Breast epithelium (tissue), 4 donors: ENCODE measurements at regions not wholly inside any gene's neighbourhood (a gene's known extent, or its start where the extent isn't known, plus 50 kb on each side); places are given as distances from the start of the nearest gene placed in this dataset.
"Not testable (repeated sequence)": the region's sequence is repeated elsewhere in the genome, so short reads cannot be mapped to it uniquely, and the experiment has no call there.

Experiments
- DNase-seq, 2 donors: peaks; one replicate each; pipeline ENCODE4 v3.0.0-alpha.2; 2019; ENCODE audit warnings: low spot score in 2 of 2
- H3K27ac ChIP-seq, 2 donors: fragments of 200-600 bp; sonication (generic) in 1 of 2; one replicate each; pipeline ENCODE4 v1.5.1; 2016 to 2019; ENCODE audit warnings: mild to moderate bottlenecking in 1 of 2
- H3K27me3 ChIP-seq, 2 donors: fragments of 200-600 bp; sonication (generic) in 1 of 2; one replicate each; pipeline versions ENCODE4 v1.5.1 to v1.6.0; 2017 to 2019; ENCODE audit warnings: control low read depth in 1 of 2, mild to moderate bottlenecking in 1 of 2
- H3K36me3 ChIP-seq: fragments of 200-600 bp; one replicate; pipeline ENCODE4 v1.5.1; 2019
- H3K4me1 ChIP-seq, 2 donors: fragments of 200-600 bp; sonication (generic); one replicate each; pipeline ENCODE4 v1.5.1; 2016 to 2019; ENCODE audit warnings: control low read depth in 1 of 2
- H3K4me3 ChIP-seq, 3 donors: fragments of 200-600 bp; sonication (generic); 1 replicate in 2 of 3; 2 replicates in 1 of 3; pipeline ENCODE4 v1.5.1; 2016 to 2019; ENCODE audit warnings: mild to moderate bottlenecking in 3 of 3, moderate library complexity in 2 of 3
- H3K9me3 ChIP-seq, 2 donors: fragments of 200-600 bp; sonication (generic) in 1 of 2; one replicate each; pipeline ENCODE4 v1.5.1; 2016 to 2019; ENCODE audit warnings: control low read depth in 1 of 2
- POLR2A ChIP-seq: fragments of 450-650 bp; IDR thresholded peaks from one replicate; pipeline ENCODE4 v1.6.1; 2016; ENCODE audit warnings: antibody characterized with exemption, mild to moderate bottlenecking, moderate library complexity
- POLR2AphosphoS5 ChIP-seq, 3 donors: sonication (generic); formaldehyde crosslinking; IDR thresholded peaks; one replicate each; pipeline ENCODE4 v1.6.1; 2017; ENCODE audit warnings: antibody characterized with exemption in 3 of 3
- intact Hi-C: fragments of 100-400 bp; cut with DNase I; formaldehyde crosslinking; loops from one replicate; pipeline ENCODE4 v1.15.1; 2023; ENCODE audit warnings: low total_unique reads
- TF ChIP-seq, protein P1 (sequence below), 3 donors: fragments of 450-650 bp; IDR thresholded peaks; one replicate each; pipeline ENCODE4 v1.5.1; 2016 to 2017; ENCODE audit warnings: antibody characterized with exemption in 3 of 3, mild to moderate bottlenecking in 3 of 3, moderate library complexity in 3 of 3

DNA sequence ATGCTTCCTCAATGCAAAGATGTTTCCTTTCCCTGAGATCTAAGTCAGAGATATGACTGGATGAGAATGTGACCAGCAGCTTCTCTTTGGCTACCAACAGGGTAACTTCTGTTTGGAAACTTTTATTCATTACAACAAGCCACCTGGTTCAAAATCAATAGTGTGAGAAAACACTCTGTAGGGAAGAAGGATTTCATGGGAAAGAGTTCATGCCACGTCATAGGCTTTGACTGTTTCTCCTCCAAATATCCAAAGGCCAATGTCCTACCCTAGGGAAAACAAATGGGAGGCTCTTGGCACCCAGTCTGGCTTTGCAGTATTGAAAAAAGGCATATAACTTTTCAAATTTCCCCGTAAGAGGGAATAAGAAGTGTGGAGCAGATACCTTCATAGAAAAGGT lies 245.5 kb downstream of the FNDC1 start:
- DNase-seq: no peak
- no peak overlapping the region for H3K4me3 ChIP-seq
- no peak overlapping the region for H3K27ac ChIP-seq
- H3K36me3 ChIP-seq: no peaks in the 10 kb centered on the region
- intact Hi-C loops: no loop called here
- H3K4me1 ChIP-seq: no peaks in the 10 kb centered on the region
- H3K9me3 ChIP-seq: peaks cover 6 to 35% of the 10 kb centered on the region in 2 donors
- no peak for TF ChIP-seq POLR2A
- TF ChIP-seq, protein P1, sequence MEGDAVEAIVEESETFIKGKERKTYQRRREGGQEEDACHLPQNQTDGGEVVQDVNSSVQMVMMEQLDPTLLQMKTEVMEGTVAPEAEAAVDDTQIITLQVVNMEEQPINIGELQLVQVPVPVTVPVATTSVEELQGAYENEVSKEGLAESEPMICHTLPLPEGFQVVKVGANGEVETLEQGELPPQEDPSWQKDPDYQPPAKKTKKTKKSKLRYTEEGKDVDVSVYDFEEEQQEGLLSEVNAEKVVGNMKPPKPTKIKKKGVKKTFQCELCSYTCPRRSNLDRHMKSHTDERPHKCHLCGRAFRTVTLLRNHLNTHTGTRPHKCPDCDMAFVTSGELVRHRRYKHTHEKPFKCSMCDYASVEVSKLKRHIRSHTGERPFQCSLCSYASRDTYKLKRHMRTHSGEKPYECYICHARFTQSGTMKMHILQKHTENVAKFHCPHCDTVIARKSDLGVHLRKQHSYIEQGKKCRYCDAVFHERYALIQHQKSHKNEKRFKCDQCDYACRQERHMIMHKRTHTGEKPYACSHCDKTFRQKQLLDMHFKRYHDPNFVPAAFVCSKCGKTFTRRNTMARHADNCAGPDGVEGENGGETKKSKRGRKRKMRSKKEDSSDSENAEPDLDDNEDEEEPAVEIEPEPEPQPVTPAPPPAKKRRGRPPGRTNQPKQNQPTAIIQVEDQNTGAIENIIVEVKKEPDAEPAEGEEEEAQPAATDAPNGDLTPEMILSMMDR (IDR thresholded peaks at IDR 0.05): no peak
- TF ChIP-seq POLR2AphosphoS5 (IDR thresholded peaks at IDR 0.05): no peak
- H3K27me3 ChIP-seq: no peaks in the 10 kb centered on the region

DNA sequence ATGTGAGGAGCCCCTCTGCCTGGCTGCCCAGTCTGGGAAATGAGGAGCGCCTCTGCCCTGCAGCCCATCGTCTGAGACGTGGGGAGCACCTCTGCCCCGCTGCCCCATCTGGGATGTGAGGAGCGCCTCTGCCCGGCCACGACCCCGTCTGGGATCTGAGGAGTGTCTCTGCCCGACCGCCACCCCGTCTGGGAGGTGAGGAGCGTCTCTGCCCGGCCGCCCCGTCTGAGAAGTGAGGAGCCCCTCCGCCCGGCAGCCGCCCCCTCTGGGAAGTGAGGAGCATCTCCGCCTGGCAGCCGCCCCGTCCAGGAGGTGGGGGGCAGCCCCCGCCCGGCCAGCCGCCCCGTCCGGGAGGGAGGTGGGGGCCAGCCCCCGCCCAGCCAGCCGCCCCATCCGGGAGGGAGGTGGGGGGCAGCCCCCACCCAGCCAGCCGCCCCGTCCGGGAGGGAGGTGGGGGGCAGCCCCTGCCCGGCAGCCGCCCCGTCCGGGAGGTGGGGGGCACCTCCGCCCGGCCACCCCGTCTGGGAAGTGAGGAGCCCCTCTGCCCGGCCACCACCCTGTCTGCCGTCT lies 238.1 kb downstream of the FNDC1 start:
- H3K4me3 ChIP-seq, DNase-seq, intact Hi-C loops, H3K27ac ChIP-seq, H3K36me3 ChIP-seq, H3K4me1 ChIP-seq, H3K27me3 ChIP-seq: not testable (repeated sequence)
- H3K9me3 ChIP-seq: peaks cover 0 to 10% of the 10 kb centered on the region in 2 donors

DNA sequence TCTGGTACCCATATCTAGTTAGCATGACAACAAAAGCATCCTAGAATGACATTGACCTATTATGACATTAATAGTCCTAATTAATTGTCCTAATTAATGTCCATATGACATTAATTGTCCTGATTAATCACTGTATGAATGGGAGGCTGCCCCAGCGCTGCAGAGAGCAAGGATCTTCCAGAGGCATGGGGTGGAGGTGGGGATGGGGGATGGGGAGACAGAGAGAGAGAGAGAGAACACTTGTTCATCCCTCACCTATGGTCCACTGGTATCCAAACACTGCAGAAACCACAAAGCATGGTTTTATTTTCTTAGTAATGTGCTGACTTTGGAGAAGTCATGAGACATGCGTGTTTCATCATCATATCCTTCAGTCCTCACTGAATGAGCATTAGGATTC lies 235.1 kb downstream of the FNDC1 start:
- no peaks in the 10 kb centered on the region for H3K4me1 ChIP-seq
- intact Hi-C loops: no loop called here
- H3K9me3 ChIP-seq: no peaks in the 10 kb centered on the region
- H3K4me3 ChIP-seq: no peak overlapping the region
- no peaks in the 10 kb centered on the region for H3K36me3 ChIP-seq
- no peaks in the 10 kb centered on the region for H3K27me3 ChIP-seq
- no peak overlapping the region for H3K27ac ChIP-seq
- TF ChIP-seq POLR2A: no peak
- no peak for DNase-seq

DNA sequence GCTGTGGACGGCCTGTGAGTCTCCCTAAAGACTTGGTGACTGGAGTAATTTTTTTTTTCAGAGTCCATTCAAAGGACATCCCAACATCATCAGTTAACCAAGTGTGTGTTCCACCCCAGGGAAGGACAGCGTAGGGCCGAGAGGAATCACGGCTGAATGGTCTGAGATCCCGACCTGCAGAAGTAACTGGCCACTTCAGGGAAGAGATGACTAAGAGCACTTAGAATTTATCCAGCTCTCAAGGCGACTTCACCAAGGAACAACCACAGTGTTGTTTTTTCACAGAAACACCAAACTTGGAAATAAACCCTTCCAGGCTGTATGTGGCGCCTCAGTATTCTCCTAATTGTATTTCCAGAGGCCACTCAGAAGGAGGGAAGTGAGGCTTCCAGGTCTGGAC lies 231.6 kb downstream of the FNDC1 start:
- Histone ChIP-seq H3K4me1 (no peaks in the 10 kb centered on the region), H3K27me3 (no peaks in the 10 kb centered on the region), H3K27ac (no peak overlapping the region), H3K36me3 (no peaks in the 10 kb centered on the region), H3K4me3 (no peak overlapping the region), H3K9me3 (no peaks in the 10 kb centered on the region)
- no peak for DNase-seq
- TF ChIP-seq, protein P1 (IDR thresholded peaks at IDR 0.05): no peak
- no peak for TF ChIP-seq POLR2AphosphoS5 (IDR thresholded peaks at IDR 0.05)
- TF ChIP-seq POLR2A: no peak
- intact Hi-C loops: no loop called here

DNA sequence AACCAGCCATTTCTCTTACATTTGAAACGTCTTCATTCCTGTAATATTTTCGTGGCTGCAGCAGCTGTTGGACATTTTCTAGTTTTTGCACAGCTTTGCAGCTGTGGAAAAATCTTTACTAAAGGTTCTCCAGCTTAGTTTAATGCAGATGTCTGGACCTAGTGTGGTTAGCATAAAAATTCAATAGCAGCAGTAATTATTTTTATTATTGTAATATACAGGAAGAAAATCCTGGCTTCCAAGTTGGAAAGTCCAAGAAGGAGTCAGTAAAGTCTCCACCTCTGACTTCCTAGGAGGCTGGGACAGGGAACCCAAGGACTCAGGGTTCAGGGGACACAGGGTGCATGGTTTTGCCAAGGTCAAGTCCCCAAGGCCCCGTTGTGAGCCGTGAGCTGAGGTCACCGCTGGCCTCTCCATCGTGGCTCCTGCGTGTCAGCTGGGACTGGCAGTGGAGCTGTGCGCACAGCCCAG lies 230.6 kb downstream of the FNDC1 start:
- intact Hi-C loops: no loop called here
- no peaks in the 10 kb centered on the region for H3K36me3 ChIP-seq
- no peak overlapping the region for H3K4me3 ChIP-seq
- no peaks in the 10 kb centered on the region for H3K4me1 ChIP-seq
- no peak for DNase-seq
- H3K9me3 ChIP-seq: no peaks in the 10 kb centered on the region
- TF ChIP-seq POLR2AphosphoS5 (IDR thresholded peaks at IDR 0.05) (no peak), POLR2A (no peak)
- TF ChIP-seq, protein P1 (IDR thresholded peaks at IDR 0.05): no peak
- no peaks in the 10 kb centered on the region for H3K27me3 ChIP-seq
- H3K27ac ChIP-seq: no peak overlapping the region

DNA sequence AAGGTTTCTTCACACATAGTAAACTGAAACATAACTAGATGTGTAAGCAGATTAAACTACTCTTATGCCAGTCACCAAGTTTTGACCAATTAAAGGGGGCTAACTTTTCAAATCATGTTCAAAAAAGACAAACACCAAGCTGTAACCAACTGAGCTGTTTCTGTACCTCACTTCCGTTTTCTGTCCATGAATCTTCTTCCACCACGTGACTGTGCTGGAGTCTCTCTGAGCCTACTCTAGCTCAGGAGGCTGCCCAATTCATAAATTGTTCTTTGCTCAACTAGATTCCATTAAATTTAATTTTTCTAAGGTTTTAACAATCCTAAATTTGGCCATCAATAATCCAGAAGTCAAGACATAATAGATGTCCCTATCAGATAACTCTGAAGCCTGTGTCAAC lies 229.4 kb downstream of the FNDC1 start:
- DNase-seq: no peak
- H3K27me3 ChIP-seq: no peaks in the 10 kb centered on the region
- H3K4me1 ChIP-seq: no peaks in the 10 kb centered on the region
- H3K9me3 ChIP-seq: no peaks in the 10 kb centered on the region
- H3K36me3 ChIP-seq: no peaks in the 10 kb centered on the region
- TF ChIP-seq POLR2A (no peak), POLR2AphosphoS5 (IDR thresholded peaks at IDR 0.05) (no peak)
- TF ChIP-seq, protein P1 (IDR thresholded peaks at IDR 0.05): no peak
- H3K27ac ChIP-seq: no peak overlapping the region
- no peak overlapping the region for H3K4me3 ChIP-seq
- intact Hi-C loops: no loop called here
